SK-N-SH (cell line): ENCODE measurements at regions not wholly inside any gene's neighbourhood (a gene's known extent, or its start where the extent isn't known, plus 50 kb on each side); places are given as distances from the start of the nearest gene placed in this dataset.

ENCODE experiments used
- EP300 ChIP-seq, 2 experiments: IDR thresholded peaks; 2 replicates each; pipeline versions ENCODE4 v1.4.0 to v1.6.1; 2012; ENCODE audit warnings: borderline replicate concordance in 1 of 2, low read depth in 1 of 2, low read length in 1 of 2
- MXI1 ChIP-seq: IDR thresholded peaks from 2 replicates; pipeline ENCODE4 v1.6.1; 2012; ENCODE audit warnings: mild to moderate bottlenecking, low read depth, low read length, improper control_type of control experiment
- SIN3A ChIP-seq: IDR thresholded peaks from 2 replicates; pipeline ENCODE4 v1.6.1; 2012; ENCODE audit warnings: low read depth, mild to moderate bottlenecking, low read length, moderate library complexity, borderline replicate concordance
- TF ChIP-seq, protein P1 (sequence below): fragments of 200-600 bp; sonication (generic); IDR thresholded peaks from 2 replicates; pipeline ENCODE4 v1.6.1; 2017; ENCODE audit warnings: antibody characterized with exemption, mild to moderate bottlenecking, moderate library complexity

DNA sequence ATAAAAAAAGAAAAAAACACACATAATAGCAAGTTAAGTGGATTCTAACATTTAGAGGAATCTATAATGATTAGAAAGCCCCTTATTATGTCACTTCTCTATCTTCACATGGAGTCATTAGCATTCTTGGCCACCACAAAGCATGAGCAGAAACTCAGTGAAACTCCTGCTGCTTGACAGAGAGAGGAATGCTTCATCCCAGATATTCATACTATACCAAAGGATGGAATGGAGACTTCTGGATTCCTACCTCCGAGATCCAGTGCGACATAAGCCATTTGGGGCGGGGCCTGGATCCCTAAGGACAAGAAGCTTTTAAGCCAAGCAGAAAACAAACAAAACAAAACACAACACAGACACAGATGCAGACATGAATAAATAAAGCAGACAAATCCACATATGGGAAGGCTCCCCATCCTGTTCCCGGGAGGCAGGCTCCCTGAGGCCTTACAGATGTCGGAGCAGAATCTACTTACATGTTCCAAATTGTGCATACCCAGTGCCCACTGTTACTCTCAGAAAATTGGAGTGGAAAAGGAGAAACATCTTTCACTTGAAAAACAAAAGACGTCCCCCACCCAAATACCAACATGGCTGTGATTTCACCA lies 727.3 kb downstream of the MAFB start:
- TF ChIP-seq, protein P1, sequence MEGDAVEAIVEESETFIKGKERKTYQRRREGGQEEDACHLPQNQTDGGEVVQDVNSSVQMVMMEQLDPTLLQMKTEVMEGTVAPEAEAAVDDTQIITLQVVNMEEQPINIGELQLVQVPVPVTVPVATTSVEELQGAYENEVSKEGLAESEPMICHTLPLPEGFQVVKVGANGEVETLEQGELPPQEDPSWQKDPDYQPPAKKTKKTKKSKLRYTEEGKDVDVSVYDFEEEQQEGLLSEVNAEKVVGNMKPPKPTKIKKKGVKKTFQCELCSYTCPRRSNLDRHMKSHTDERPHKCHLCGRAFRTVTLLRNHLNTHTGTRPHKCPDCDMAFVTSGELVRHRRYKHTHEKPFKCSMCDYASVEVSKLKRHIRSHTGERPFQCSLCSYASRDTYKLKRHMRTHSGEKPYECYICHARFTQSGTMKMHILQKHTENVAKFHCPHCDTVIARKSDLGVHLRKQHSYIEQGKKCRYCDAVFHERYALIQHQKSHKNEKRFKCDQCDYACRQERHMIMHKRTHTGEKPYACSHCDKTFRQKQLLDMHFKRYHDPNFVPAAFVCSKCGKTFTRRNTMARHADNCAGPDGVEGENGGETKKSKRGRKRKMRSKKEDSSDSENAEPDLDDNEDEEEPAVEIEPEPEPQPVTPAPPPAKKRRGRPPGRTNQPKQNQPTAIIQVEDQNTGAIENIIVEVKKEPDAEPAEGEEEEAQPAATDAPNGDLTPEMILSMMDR: no peak
- TF ChIP-seq EP300 (IDR thresholded peaks at IDR 0.05; ENCODE audit: borderline replicate concordance in 1 of 2, low read depth in 1 of 2, low read length in 1 of 2) (no peak), MXI1 (no peak), SIN3A (no peak)
